ENCODE measurements at regions not wholly inside any gene's neighbourhood (a gene's known extent, or its start where the extent isn't known, plus 50 kb on each side); places are given as distances from the start of the nearest gene placed in this dataset.

GRCh38 chr4:35793766-35794165 lies 450.5 kb downstream of the ARAP2 start (continued):
- TF ChIP-seq, protein P1, sequence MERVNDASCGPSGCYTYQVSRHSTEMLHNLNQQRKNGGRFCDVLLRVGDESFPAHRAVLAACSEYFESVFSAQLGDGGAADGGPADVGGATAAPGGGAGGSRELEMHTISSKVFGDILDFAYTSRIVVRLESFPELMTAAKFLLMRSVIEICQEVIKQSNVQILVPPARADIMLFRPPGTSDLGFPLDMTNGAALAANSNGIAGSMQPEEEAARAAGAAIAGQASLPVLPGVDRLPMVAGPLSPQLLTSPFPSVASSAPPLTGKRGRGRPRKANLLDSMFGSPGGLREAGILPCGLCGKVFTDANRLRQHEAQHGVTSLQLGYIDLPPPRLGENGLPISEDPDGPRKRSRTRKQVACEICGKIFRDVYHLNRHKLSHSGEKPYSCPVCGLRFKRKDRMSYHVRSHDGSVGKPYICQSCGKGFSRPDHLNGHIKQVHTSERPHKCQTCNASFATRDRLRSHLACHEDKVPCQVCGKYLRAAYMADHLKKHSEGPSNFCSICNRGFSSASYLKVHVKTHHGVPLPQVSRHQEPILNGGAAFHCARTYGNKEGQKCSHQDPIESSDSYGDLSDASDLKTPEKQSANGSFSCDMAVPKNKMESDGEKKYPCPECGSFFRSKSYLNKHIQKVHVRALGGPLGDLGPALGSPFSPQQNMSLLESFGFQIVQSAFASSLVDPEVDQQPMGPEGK (CRISPR knock-in tag; IDR thresholded peaks at IDR 0.05; ENCODE audit: borderline replicate concordance) = no peak
- TF ChIP-seq PPARA (CRISPR knock-in tag; IDR thresholded peaks at IDR 0.05; ENCODE audit: borderline replicate concordance) = no peak

DNA sequence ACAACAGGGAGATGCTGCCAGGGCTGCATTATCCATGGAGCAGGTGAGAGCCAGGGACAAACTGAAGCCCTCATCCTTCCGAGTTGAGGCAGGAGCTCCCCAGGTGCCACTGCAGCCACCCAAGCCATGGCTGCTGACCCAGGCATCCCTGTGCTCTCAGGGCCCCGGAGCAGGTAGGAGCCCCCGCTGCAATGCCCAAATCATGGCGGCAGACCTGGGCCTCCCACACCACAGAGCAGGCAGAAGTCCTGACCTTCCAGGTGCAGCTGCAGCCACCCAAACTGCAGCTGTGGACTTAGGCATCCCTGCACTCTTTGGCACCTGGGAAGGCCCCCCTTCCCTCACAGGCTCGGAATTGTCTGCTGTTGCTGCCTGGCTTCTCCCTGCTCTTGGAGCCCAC lies 443.6 kb downstream of the ARAP2 start:
- no peak for ATAC-seq
- TF ChIP-seq, protein P2, sequence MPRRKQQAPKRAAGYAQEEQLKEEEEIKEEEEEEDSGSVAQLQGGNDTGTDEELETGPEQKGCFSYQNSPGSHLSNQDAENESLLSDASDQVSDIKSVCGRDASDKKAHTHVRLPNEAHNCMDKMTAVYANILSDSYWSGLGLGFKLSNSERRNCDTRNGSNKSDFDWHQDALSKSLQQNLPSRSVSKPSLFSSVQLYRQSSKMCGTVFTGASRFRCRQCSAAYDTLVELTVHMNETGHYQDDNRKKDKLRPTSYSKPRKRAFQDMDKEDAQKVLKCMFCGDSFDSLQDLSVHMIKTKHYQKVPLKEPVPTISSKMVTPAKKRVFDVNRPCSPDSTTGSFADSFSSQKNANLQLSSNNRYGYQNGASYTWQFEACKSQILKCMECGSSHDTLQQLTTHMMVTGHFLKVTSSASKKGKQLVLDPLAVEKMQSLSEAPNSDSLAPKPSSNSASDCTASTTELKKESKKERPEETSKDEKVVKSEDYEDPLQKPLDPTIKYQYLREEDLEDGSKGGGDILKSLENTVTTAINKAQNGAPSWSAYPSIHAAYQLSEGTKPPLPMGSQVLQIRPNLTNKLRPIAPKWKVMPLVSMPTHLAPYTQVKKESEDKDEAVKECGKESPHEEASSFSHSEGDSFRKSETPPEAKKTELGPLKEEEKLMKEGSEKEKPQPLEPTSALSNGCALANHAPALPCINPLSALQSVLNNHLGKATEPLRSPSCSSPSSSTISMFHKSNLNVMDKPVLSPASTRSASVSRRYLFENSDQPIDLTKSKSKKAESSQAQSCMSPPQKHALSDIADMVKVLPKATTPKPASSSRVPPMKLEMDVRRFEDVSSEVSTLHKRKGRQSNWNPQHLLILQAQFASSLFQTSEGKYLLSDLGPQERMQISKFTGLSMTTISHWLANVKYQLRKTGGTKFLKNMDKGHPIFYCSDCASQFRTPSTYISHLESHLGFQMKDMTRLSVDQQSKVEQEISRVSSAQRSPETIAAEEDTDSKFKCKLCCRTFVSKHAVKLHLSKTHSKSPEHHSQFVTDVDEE (CRISPR knock-in tag; IDR thresholded peaks at IDR 0.05) = no peak

DNA sequence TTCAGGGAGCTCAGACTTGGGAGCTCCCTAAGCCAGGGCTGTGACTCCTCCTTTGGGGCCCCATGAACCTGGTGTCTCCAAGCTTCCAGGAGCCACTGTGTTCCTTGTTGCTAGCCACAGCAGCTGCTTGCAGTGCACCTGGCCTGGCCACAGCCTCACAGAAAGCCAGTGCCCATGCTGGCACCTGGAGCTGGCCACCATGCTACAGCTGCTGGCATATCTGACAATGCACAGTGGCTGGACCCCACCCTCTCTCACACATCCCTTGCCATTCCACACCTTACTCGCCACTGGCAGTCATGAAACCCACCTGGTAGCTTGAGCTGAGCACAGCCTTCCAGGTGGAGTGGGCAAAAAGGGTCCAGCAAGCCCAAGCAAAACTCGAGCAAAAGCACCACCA lies 441.7 kb downstream of the ARAP2 start:
- TF ChIP-seq, protein P2 (CRISPR knock-in tag; IDR thresholded peaks at IDR 0.05) = no peak
- TF ChIP-seq BACH2 (CRISPR knock-in tag; IDR thresholded peaks at IDR 0.05; ENCODE audit: borderline replicate concordance) = no peak
- no peak for TF ChIP-seq ZNF8 (CRISPR knock-in tag; IDR thresholded peaks at IDR 0.05)
- no peak for TF ChIP-seq TCF4 (CRISPR knock-in tag; IDR thresholded peaks at IDR 0.05; ENCODE audit: borderline replicate concordance)
- no peak for ATAC-seq

DNA sequence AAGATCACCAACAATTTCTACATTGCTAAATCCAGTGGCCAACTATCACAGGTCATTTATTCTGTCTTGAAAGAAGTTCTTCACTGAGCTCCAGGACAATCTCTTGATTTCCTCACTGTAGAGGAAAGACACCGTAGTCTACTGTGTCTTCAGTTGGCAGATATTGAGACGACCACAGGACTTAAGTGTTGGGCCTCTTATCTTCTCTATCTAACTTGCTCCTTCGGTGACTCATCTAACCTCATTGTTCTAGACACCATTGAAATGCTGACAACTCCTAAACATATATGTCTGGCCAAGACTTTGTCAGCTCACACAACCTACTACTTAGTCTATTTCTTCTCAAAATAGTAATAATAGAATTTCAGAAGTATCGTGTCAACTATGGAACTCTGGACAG lies 425.8 kb downstream of the ARAP2 start:
- ATAC-seq = no peak
- no peak for TF ChIP-seq TOX (CRISPR knock-in tag; IDR thresholded peaks at IDR 0.05; ENCODE audit: borderline replicate concordance)
- no peak for TF ChIP-seq RARB (CRISPR knock-in tag; IDR thresholded peaks at IDR 0.05)
- TF ChIP-seq, protein P2 (CRISPR knock-in tag; IDR thresholded peaks at IDR 0.05) = no peak
- no peak for TF ChIP-seq ZNF565 (CRISPR knock-in tag; conservative IDR thresholded peaks at IDR 0.05; ENCODE audit: low read depth)
- no peak for TF ChIP-seq ZNF8 (CRISPR knock-in tag; IDR thresholded peaks at IDR 0.05)
- TF ChIP-seq, protein P3, sequence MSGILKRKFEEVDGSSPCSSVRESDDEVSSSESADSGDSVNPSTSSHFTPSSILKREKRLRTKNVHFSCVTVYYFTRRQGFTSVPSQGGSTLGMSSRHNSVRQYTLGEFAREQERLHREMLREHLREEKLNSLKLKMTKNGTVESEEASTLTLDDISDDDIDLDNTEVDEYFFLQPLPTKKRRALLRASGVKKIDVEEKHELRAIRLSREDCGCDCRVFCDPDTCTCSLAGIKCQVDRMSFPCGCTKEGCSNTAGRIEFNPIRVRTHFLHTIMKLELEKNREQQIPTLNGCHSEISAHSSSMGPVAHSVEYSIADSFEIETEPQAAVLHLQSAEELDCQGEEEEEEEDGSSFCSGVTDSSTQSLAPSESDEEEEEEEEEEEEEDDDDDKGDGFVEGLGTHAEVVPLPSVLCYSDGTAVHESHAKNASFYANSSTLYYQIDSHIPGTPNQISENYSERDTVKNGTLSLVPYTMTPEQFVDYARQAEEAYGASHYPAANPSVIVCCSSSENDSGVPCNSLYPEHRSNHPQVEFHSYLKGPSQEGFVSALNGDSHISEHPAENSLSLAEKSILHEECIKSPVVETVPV (CRISPR knock-in tag; IDR thresholded peaks at IDR 0.05) = no peak
- TF ChIP-seq, protein P1 (CRISPR knock-in tag; IDR thresholded peaks at IDR 0.05; ENCODE audit: borderline replicate concordance) = no peak
- TF ChIP-seq BACH2 (CRISPR knock-in tag; IDR thresholded peaks at IDR 0.05; ENCODE audit: borderline replicate concordance) = no peak
- no peak for TF ChIP-seq ZFP3 (CRISPR knock-in tag; IDR thresholded peaks at IDR 0.05)
- no peak for TF ChIP-seq GLIS3 (CRISPR knock-in tag; IDR thresholded peaks at IDR 0.05)
- TF ChIP-seq PPARA (CRISPR knock-in tag; IDR thresholded peaks at IDR 0.05; ENCODE audit: borderline replicate concordance) = no peak
- TF ChIP-seq ESRRG (CRISPR knock-in tag; IDR thresholded peaks at IDR 0.05) = no peak
- TF ChIP-seq ARNTL (CRISPR knock-in tag; IDR thresholded peaks at IDR 0.05; ENCODE audit: borderline replicate concordance, low read depth) = no peak
- no peak for TF ChIP-seq SNAI2 (CRISPR knock-in tag; IDR thresholded peaks at IDR 0.05)

All from SK-N-SH treated with all-trans-retinoic acid at 6 μM for 48 hours (cell line).